Fibroblast of skin of back (primary cell): ENCODE measurements at regions not wholly inside any gene's neighbourhood (a gene's known extent, or its start where the extent isn't known, plus 50 kb on each side); places are given as distances from the start of the nearest gene placed in this dataset.

Experiments used
- DNase-seq: peaks from one replicate; pipeline ENCODE4 v3.0.0-alpha.2; 2013

GRCh38 chr16:85173981-85174751 lies 61.9 kb upstream of the CIBAR2 start:
- DNase-seq: peak; percentile 96

GRCh38 chr16:85174871-85175723 lies 62.8 kb upstream of the CIBAR2 start:
- DNase-seq: peak; percentile 54

GRCh38 chr16:85175724-85176233 lies 63.5 kb upstream of the CIBAR2 start:
- DNase-seq: no peak

GRCh38 chr16:85176541-85177447 lies 64.5 kb upstream of the CIBAR2 start:
- no peak for DNase-seq

GRCh38 chr16:85177448-85177846 lies 65.2 kb upstream of the CIBAR2 start:
- no peak for DNase-seq

- DNase-seq: no peak
Measured at GRCh38 chr16:85178006-85178591, 65.8 kb upstream of the CIBAR2 start.

GRCh38 chr16:85178596-85178995 lies 66.3 kb upstream of the CIBAR2 start:
- no peak for DNase-seq

GRCh38 chr16:85179344-85180046 lies 67.2 kb upstream of the CIBAR2 start:
- DNase-seq: no peak

GRCh38 chr16:85180047-85180826 lies 68.0 kb upstream of the CIBAR2 start:
- no peak for DNase-seq

GRCh38 chr16:85180827-85181738 lies 68.8 kb upstream of the CIBAR2 start:
- no peak for DNase-seq

- DNase-seq: no peak
Measured at GRCh38 chr16:85181739-85182129, 69.5 kb upstream of the CIBAR2 start.

GRCh38 chr16:85182286-85182685 lies 70.0 kb upstream of the CIBAR2 start:
- no peak for DNase-seq

- no peak for DNase-seq
Measured at GRCh38 chr16:85182774-85183173, 70.5 kb upstream of the CIBAR2 start.

GRCh38 chr16:85183564-85183963 lies 71.3 kb upstream of the CIBAR2 start:
- no peak for DNase-seq

GRCh38 chr16:85184404-85184803 lies 72.1 kb upstream of the CIBAR2 start:
- DNase-seq: no peak

GRCh38 chr16:85185303-85186100 lies 73.2 kb upstream of the CIBAR2 start:
- DNase-seq: no peak

GRCh38 chr16:85187002-85187401 lies 74.7 kb upstream of the CIBAR2 start:
- DNase-seq: peak; percentile 53

GRCh38 chr16:85187447-85187846 lies 75.2 kb upstream of the CIBAR2 start:
- no peak for DNase-seq

GRCh38 chr16:85187886-85188285 lies 75.6 kb upstream of the CIBAR2 start:
- no peak for DNase-seq
